ENCODE measurements at regions not wholly inside any gene's neighbourhood (a gene's known extent, or its start where the extent isn't known, plus 50 kb on each side); places are given as distances from the start of the nearest gene placed in this dataset.

DNA sequence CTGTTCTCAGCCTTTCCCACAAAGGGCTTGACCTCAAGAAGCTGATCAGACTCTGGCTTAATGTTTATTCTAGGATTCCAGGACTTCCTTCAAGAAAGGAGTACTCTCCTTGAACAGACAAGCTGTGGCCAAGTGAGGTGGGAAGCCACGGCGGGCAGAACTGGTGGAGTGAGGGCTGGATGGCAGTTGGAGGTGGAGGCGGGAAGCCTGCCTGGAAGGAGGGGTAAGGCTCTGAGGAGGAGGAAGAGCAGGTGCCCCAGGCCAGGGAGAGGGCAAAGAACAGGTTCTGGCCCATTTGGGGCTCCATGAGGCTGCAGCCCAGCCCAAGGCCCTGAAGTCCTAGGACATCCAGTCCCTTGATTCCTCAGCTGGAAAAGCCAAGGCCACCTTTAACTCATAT lies 143.9 kb downstream of the CYP26B1 start:
- DNase-seq (ENCODE audit: low spot score) = no peak
- H3K4me3 ChIP-seq (ENCODE audit: low read depth, low read length, poor library complexity, severe bottlenecking) = no peak overlapping the region
- H3K27me3 ChIP-seq (replicated peaks; ENCODE audit: insufficient read depth, low read depth, low read length, poor library complexity) = no peaks in the 10 kb centered on the region
- CTCF ChIA-PET = no interaction called here
- POLR2A ChIA-PET (ENCODE audit: low non-redundant PET) = no interaction called here
- intact Hi-C loops (cut with micrococcal nuclease; ENCODE audit: unreplicated experiment) = no loop called here
- H3K4me1 ChIP-seq (ENCODE audit: insufficient read depth, low read length, poor library complexity, severe bottlenecking) = no peaks in the 10 kb centered on the region
- no peaks in the 10 kb centered on the region for H3K36me3 ChIP-seq (ENCODE audit: insufficient read depth, low read length, poor library complexity, severe bottlenecking)
- no peaks in the 10 kb centered on the region for H3K9me3 ChIP-seq (ENCODE audit: low read depth, low read length, poor library complexity, severe bottlenecking)
- BruUV-seq (replicated peaks) = no TSS peak
- no peak overlapping the region for H3K27ac ChIP-seq (ENCODE audit: low read depth, low read length, poor library complexity, severe bottlenecking)
- TF ChIP-seq, protein P1, sequence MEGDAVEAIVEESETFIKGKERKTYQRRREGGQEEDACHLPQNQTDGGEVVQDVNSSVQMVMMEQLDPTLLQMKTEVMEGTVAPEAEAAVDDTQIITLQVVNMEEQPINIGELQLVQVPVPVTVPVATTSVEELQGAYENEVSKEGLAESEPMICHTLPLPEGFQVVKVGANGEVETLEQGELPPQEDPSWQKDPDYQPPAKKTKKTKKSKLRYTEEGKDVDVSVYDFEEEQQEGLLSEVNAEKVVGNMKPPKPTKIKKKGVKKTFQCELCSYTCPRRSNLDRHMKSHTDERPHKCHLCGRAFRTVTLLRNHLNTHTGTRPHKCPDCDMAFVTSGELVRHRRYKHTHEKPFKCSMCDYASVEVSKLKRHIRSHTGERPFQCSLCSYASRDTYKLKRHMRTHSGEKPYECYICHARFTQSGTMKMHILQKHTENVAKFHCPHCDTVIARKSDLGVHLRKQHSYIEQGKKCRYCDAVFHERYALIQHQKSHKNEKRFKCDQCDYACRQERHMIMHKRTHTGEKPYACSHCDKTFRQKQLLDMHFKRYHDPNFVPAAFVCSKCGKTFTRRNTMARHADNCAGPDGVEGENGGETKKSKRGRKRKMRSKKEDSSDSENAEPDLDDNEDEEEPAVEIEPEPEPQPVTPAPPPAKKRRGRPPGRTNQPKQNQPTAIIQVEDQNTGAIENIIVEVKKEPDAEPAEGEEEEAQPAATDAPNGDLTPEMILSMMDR (conservative IDR thresholded peaks at IDR 0.05; ENCODE audit: low read depth, low read length) = no peak
- no peak for TF ChIP-seq EZH2 (IDR thresholded peaks at IDR 0.05; ENCODE audit: borderline replicate concordance, low read depth, low read length, poor library complexity, severe bottlenecking)

- intact Hi-C loops (cut with micrococcal nuclease; ENCODE audit: unreplicated experiment) = no loop called here
- TF ChIP-seq EZH2 (IDR thresholded peaks at IDR 0.05; ENCODE audit: borderline replicate concordance, low read depth, low read length, poor library complexity, severe bottlenecking) = no peak
- TF ChIP-seq, protein P1 (conservative IDR thresholded peaks at IDR 0.05; ENCODE audit: low read depth, low read length) = no peak
- Histone ChIP-seq H3K27ac (ENCODE audit: low read depth, low read length, poor library complexity, severe bottlenecking) (no peak overlapping the region), H3K4me1 (ENCODE audit: insufficient read depth, low read length, poor library complexity, severe bottlenecking) (no peaks in the 10 kb centered on the region), H3K9me3 (ENCODE audit: low read depth, low read length, poor library complexity, severe bottlenecking) (no peaks in the 10 kb centered on the region), H3K4me3 (ENCODE audit: low read depth, low read length, poor library complexity, severe bottlenecking) (no peak overlapping the region), H3K27me3 (replicated peaks; ENCODE audit: insufficient read depth, low read depth, low read length, poor library complexity) (no peaks in the 10 kb centered on the region), H3K36me3 (ENCODE audit: insufficient read depth, low read length, poor library complexity, severe bottlenecking) (no peaks in the 10 kb centered on the region)
- BruUV-seq (replicated peaks) = no TSS peak
- ChIA-PET POLR2A (ENCODE audit: low non-redundant PET) (no interaction called here), CTCF (no interaction called here)
- DNase-seq (ENCODE audit: low spot score) = no peak
These were observed 144.5 kb downstream of the CYP26B1 start for GRCh38 chr2:72003124-72003523.

GRCh38 chr2:72001937-72002690 lies 145.5 kb downstream of the CYP26B1 start:
- no peaks in the 10 kb centered on the region for H3K9me3 ChIP-seq (ENCODE audit: low read depth, low read length, poor library complexity, severe bottlenecking)
- POLR2A ChIA-PET (ENCODE audit: low non-redundant PET) = no interaction called here
- no TSS peak for BruUV-seq (replicated peaks)
- intact Hi-C loops (cut with micrococcal nuclease; ENCODE audit: unreplicated experiment) = no loop called here
- H3K36me3 ChIP-seq (ENCODE audit: insufficient read depth, low read length, poor library complexity, severe bottlenecking) = no peaks in the 10 kb centered on the region
- CTCF ChIA-PET = no interaction called here
- H3K27me3 ChIP-seq (replicated peaks; ENCODE audit: insufficient read depth, low read depth, low read length, poor library complexity) = no peaks in the 10 kb centered on the region
- TF ChIP-seq, protein P1 (conservative IDR thresholded peaks at IDR 0.05; ENCODE audit: low read depth, low read length) = no peak
- TF ChIP-seq EZH2 (IDR thresholded peaks at IDR 0.05; ENCODE audit: borderline replicate concordance, low read depth, low read length, poor library complexity, severe bottlenecking) = no peak
- H3K27ac ChIP-seq (ENCODE audit: low read depth, low read length, poor library complexity, severe bottlenecking) = no peak overlapping the region
- no peak overlapping the region for H3K4me3 ChIP-seq (ENCODE audit: low read depth, low read length, poor library complexity, severe bottlenecking)
- no peak for DNase-seq (ENCODE audit: low spot score)
- H3K4me1 ChIP-seq (ENCODE audit: insufficient read depth, low read length, poor library complexity, severe bottlenecking) = no peaks in the 10 kb centered on the region

Data from A673 (cell line).